H1 (cell line): ENCODE measurements at regions not wholly inside any gene's neighbourhood (a gene's known extent, or its start where the extent isn't known, plus 50 kb on each side); places are given as distances from the start of the nearest gene placed in this dataset.

Experiments used
- JUN ChIP-seq: IDR thresholded peaks from 2 replicates; pipeline ENCODE4 v1.6.1; 2011; ENCODE audit warnings: low read depth, mild to moderate bottlenecking, improper control_type of control experiment, low read length
- RAD21 ChIP-seq, 2 experiments: IDR thresholded peaks in 1 of 2; conservative IDR thresholded peaks in 1 of 2; 2 replicates each; pipeline ENCODE4 v1.6.1; 2011; ENCODE audit warnings: low read depth in 2 of 2, low read length in 2 of 2, improper control_type of control experiment in 1 of 2, inconsistent platforms in 1 of 2, mild to moderate bottlenecking in 1 of 2, moderate library complexity in 1 of 2
- SP4 ChIP-seq: IDR thresholded peaks from 2 replicates; pipeline ENCODE4 v1.6.1; 2012; ENCODE audit warnings: low read length, inconsistent platforms
- SRF ChIP-seq: IDR thresholded peaks from 2 replicates; pipeline ENCODE4 v1.6.1; 2011; ENCODE audit warnings: mild to moderate bottlenecking, low read depth, low read length, moderate library complexity
- TAF1 ChIP-seq: IDR thresholded peaks from 2 replicates; pipeline ENCODE4 v1.6.1; 2011; ENCODE audit warnings: mild to moderate bottlenecking, low read depth, low read length
- TF ChIP-seq, protein P1 (sequence below): IDR thresholded peaks from 2 replicates; pipeline ENCODE4 v1.6.1; 2011; ENCODE audit warnings: low read depth, mild to moderate bottlenecking, low read length; ENCODE audit not compliant: insufficient read depth
- TF ChIP-seq, protein P2 (sequence below): fragments of 300-600 bp; sonication (generic); IDR thresholded peaks from 2 replicates; pipeline ENCODE4 v1.7.1; 2012; ENCODE audit warnings: low read length, moderate library complexity, mild to moderate bottlenecking, inconsistent platforms; ENCODE audit not compliant: insufficient replicate concordance
- TF ChIP-seq, protein P3 (sequence below): IDR thresholded peaks from 2 replicates; pipeline ENCODE4 v1.6.1; 2011; ENCODE audit warnings: low read length, improper control_type of control experiment

DNA sequence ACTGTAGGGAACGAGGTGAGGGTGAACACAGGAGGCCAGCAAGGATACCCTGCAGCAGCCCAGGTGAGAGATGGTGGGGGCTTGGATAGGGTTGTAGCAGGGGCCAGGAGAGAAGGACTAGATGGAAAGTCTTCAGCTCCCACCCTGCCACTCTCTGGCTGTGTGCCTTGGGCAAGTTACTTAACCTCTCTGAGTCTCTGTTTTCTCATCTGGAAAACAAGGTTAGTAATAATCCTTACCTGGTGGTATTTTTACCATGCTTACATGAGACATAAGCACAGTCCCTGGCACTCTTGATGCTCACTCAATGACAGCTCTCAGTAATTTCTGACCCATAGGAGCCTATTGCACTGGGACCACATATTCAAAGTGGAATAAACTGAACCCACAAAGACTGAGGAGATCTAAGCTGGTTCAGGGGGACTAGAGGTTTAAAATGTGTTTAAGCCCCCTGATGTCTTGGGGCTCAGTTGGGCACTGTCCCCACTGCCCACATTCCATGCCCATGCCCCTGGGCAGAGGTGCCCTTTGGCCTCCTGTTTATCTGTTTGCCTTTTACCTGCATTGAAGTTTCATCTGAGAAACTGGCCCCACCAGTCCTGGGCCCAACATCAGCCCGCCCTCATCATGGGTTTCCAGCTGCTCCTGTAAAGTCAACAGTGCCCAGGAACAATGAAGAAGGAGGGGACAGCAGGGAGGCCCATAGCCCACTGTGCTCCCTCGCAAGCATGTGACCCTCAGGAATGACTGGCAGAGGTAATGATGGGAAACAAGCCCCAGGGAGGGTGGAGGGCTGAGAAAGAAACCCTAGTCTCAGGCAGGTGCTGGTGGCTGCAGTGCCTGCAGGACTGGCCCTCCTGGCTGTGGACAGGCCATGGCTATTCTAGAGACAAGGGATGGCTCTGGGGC, 104.0 kb downstream of the VEGFA start (continued):
- TF ChIP-seq, protein P1, sequence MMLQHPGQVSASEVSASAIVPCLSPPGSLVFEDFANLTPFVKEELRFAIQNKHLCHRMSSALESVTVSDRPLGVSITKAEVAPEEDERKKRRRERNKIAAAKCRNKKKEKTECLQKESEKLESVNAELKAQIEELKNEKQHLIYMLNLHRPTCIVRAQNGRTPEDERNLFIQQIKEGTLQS: no peak
- TF ChIP-seq SP4: no peak
- no peak for TF ChIP-seq TAF1
- TF ChIP-seq SRF: no peak
- no peak for TF ChIP-seq RAD21 (IDR thresholded peaks at IDR 0.05 in 1 of 2, conservative IDR thresholded peaks at IDR 0.05 in 1 of 2; ENCODE audit: low read depth in 2 of 2, low read length in 2 of 2)
- TF ChIP-seq, protein P2, sequence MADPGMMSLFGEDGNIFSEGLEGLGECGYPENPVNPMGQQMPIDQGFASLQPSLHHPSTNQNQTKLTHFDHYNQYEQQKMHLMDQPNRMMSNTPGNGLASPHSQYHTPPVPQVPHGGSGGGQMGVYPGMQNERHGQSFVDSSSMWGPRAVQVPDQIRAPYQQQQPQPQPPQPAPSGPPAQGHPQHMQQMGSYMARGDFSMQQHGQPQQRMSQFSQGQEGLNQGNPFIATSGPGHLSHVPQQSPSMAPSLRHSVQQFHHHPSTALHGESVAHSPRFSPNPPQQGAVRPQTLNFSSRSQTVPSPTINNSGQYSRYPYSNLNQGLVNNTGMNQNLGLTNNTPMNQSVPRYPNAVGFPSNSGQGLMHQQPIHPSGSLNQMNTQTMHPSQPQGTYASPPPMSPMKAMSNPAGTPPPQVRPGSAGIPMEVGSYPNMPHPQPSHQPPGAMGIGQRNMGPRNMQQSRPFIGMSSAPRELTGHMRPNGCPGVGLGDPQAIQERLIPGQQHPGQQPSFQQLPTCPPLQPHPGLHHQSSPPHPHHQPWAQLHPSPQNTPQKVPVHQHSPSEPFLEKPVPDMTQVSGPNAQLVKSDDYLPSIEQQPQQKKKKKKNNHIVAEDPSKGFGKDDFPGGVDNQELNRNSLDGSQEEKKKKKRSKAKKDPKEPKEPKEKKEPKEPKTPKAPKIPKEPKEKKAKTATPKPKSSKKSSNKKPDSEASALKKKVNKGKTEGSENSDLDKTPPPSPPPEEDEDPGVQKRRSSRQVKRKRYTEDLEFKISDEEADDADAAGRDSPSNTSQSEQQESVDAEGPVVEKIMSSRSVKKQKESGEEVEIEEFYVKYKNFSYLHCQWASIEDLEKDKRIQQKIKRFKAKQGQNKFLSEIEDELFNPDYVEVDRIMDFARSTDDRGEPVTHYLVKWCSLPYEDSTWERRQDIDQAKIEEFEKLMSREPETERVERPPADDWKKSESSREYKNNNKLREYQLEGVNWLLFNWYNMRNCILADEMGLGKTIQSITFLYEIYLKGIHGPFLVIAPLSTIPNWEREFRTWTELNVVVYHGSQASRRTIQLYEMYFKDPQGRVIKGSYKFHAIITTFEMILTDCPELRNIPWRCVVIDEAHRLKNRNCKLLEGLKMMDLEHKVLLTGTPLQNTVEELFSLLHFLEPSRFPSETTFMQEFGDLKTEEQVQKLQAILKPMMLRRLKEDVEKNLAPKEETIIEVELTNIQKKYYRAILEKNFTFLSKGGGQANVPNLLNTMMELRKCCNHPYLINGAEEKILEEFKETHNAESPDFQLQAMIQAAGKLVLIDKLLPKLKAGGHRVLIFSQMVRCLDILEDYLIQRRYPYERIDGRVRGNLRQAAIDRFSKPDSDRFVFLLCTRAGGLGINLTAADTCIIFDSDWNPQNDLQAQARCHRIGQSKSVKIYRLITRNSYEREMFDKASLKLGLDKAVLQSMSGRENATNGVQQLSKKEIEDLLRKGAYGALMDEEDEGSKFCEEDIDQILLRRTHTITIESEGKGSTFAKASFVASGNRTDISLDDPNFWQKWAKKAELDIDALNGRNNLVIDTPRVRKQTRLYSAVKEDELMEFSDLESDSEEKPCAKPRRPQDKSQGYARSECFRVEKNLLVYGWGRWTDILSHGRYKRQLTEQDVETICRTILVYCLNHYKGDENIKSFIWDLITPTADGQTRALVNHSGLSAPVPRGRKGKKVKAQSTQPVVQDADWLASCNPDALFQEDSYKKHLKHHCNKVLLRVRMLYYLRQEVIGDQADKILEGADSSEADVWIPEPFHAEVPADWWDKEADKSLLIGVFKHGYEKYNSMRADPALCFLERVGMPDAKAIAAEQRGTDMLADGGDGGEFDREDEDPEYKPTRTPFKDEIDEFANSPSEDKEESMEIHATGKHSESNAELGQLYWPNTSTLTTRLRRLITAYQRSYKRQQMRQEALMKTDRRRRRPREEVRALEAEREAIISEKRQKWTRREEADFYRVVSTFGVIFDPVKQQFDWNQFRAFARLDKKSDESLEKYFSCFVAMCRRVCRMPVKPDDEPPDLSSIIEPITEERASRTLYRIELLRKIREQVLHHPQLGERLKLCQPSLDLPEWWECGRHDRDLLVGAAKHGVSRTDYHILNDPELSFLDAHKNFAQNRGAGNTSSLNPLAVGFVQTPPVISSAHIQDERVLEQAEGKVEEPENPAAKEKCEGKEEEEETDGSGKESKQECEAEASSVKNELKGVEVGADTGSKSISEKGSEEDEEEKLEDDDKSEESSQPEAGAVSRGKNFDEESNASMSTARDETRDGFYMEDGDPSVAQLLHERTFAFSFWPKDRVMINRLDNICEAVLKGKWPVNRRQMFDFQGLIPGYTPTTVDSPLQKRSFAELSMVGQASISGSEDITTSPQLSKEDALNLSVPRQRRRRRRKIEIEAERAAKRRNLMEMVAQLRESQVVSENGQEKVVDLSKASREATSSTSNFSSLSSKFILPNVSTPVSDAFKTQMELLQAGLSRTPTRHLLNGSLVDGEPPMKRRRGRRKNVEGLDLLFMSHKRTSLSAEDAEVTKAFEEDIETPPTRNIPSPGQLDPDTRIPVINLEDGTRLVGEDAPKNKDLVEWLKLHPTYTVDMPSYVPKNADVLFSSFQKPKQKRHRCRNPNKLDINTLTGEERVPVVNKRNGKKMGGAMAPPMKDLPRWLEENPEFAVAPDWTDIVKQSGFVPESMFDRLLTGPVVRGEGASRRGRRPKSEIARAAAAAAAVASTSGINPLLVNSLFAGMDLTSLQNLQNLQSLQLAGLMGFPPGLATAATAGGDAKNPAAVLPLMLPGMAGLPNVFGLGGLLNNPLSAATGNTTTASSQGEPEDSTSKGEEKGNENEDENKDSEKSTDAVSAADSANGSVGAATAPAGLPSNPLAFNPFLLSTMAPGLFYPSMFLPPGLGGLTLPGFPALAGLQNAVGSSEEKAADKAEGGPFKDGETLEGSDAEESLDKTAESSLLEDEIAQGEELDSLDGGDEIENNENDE: no peak
- TF ChIP-seq JUN: no peak
- TF ChIP-seq, protein P3, sequence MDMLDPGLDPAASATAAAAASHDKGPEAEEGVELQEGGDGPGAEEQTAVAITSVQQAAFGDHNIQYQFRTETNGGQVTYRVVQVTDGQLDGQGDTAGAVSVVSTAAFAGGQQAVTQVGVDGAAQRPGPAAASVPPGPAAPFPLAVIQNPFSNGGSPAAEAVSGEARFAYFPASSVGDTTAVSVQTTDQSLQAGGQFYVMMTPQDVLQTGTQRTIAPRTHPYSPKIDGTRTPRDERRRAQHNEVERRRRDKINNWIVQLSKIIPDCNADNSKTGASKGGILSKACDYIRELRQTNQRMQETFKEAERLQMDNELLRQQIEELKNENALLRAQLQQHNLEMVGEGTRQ: no peak
